ENCODE measurements at regions not wholly inside any gene's neighbourhood (a gene's known extent, or its start where the extent isn't known, plus 50 kb on each side); places are given as distances from the start of the nearest gene placed in this dataset.

GRCh38 chr11:42055606-42056005 lies 596.2 kb upstream of the LRRC4C start:
- no peak overlapping the region for H3K27ac ChIP-seq (ENCODE audit: low read depth in 1 of 3, low read length in 2 of 3)
- no peaks in the 10 kb centered on the region for H3K27me3 ChIP-seq (ENCODE audit: control insufficient read depth in 3 of 3, insufficient read depth in 3 of 3, low read length in 3 of 3)
- no peaks in the 10 kb centered on the region for H3K36me3 ChIP-seq (ENCODE audit: control insufficient read depth in 3 of 3, insufficient read depth in 2 of 3, low read depth in 1 of 3, low read length in 3 of 3)
- H3K4me1 ChIP-seq (ENCODE audit: control insufficient read depth in 3 of 3, insufficient read depth in 2 of 3, low read depth in 1 of 3, low read length in 2 of 3), result no peaks in the 10 kb centered on the region
- no peak overlapping the region for H3K4me3 ChIP-seq (ENCODE audit: low read depth in 1 of 3, low read length in 3 of 3)
- DNase-seq (no peak), FAIRE-seq (no peak)
- WGBS, 3 donors, result 66 to 100% (median 69%) methylated on average over 1 of the region's 1 CpG
- H3K9me3 ChIP-seq (ENCODE audit: control insufficient read depth in 2 of 2, insufficient read depth in 1 of 2, low read depth in 1 of 2, low read length in 1 of 2), result no peaks in the 10 kb centered on the region

DNA sequence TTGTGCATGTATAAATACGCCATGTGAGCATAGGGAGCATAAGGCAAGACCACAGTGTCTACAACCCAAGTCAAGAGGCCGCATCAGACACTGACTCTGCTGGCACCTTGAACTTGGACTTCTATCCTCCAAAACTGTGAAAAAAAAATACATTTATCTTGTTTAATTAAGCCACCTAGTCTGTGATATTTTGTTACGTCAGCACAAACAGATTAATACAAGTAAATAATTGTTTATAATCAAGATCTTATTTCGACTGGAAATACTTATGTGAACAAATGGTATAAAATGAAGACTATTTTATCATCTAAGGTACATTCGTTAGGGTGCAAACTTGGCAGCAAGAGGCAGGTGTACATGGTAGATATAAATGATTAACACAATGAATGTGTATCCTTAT lies 599.3 kb upstream of the LRRC4C start:
- no peak overlapping the region for H3K4me3 ChIP-seq (ENCODE audit: low read depth in 1 of 3, low read length in 3 of 3)
- no peaks in the 10 kb centered on the region for H3K9me3 ChIP-seq (ENCODE audit: control insufficient read depth in 2 of 2, insufficient read depth in 1 of 2, low read depth in 1 of 2, low read length in 1 of 2)
- H3K36me3 ChIP-seq (ENCODE audit: control insufficient read depth in 3 of 3, insufficient read depth in 2 of 3, low read depth in 1 of 3, low read length in 3 of 3), result no peaks in the 10 kb centered on the region
- FAIRE-seq, result no peak
- no peaks in the 10 kb centered on the region for H3K4me1 ChIP-seq (ENCODE audit: control insufficient read depth in 3 of 3, insufficient read depth in 2 of 3, low read depth in 1 of 3, low read length in 2 of 3)
- 75 to 85% (median 77%) methylated on average over 5 of the region's 5 CpGs for WGBS, 3 donors
- no peaks in the 10 kb centered on the region for H3K27me3 ChIP-seq (ENCODE audit: control insufficient read depth in 3 of 3, insufficient read depth in 3 of 3, low read length in 3 of 3)
- DNase-seq, result no peak
- H3K27ac ChIP-seq (ENCODE audit: low read depth in 1 of 3, low read length in 2 of 3), result no peak overlapping the region

- peaks cover 0 to 7% of the 10 kb centered on the region in 2 donors for H3K9me3 ChIP-seq (ENCODE audit: control insufficient read depth in 2 of 2, insufficient read depth in 1 of 2, low read depth in 1 of 2, low read length in 1 of 2)
- FAIRE-seq (peak; percentile 57), DNase-seq (no peak)
- H3K4me3 ChIP-seq (ENCODE audit: low read depth in 1 of 3, low read length in 3 of 3), result no peak overlapping the region
- H3K36me3 ChIP-seq (ENCODE audit: control insufficient read depth in 3 of 3, insufficient read depth in 2 of 3, low read depth in 1 of 3, low read length in 3 of 3), result no peaks in the 10 kb centered on the region
- H3K4me1 ChIP-seq (ENCODE audit: control insufficient read depth in 3 of 3, insufficient read depth in 2 of 3, low read depth in 1 of 3, low read length in 2 of 3), result no peaks in the 10 kb centered on the region
- no peak overlapping the region for H3K27ac ChIP-seq (ENCODE audit: low read depth in 1 of 3, low read length in 2 of 3)
- H3K27me3 ChIP-seq (ENCODE audit: control insufficient read depth in 3 of 3, insufficient read depth in 3 of 3, low read length in 3 of 3), result no peaks in the 10 kb centered on the region
These were observed 605.7 kb upstream of the LRRC4C start for GRCh38 chr11:42065199-42065598.

- 91 to 95% (median 91%) methylated on average over 15 of the region's 15 CpGs for WGBS, 3 donors
These were observed 606.7 kb upstream of the LRRC4C start for GRCh38 chr11:42066113-42066512.

DNA sequence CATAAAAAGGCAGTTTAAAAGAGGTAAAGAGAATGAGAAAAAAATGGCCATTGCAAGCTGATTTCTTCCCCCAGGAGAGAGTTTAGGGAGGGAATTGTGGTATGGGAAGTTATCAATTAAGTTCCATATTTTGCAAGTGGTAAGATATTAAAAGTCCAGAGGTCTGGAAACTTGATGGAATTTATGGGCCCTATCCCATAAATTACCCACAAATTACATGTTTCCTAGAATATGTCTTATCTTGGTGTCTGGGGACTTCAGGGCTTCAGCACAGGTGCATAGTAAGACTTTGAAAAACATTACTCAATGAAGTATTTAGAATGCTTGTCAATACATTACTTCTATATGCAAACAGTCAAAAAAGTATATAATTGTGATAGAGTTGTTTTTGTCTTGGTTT lies 614.9 kb upstream of the LRRC4C start:
- Histone ChIP-seq H3K27me3 (ENCODE audit: control insufficient read depth in 3 of 3, insufficient read depth in 3 of 3, low read length in 3 of 3) (no peaks in the 10 kb centered on the region), H3K4me1 (ENCODE audit: control insufficient read depth in 3 of 3, insufficient read depth in 2 of 3, low read depth in 1 of 3, low read length in 2 of 3) (peaks cover 0 to 8% (median 0%) of the 10 kb centered on the region in 3 donors), H3K9me3 (ENCODE audit: control insufficient read depth in 2 of 2, insufficient read depth in 1 of 2, low read depth in 1 of 2, low read length in 1 of 2) (no peaks in the 10 kb centered on the region), H3K36me3 (ENCODE audit: control insufficient read depth in 3 of 3, insufficient read depth in 2 of 3, low read depth in 1 of 3, low read length in 3 of 3) (no peaks in the 10 kb centered on the region), H3K27ac (ENCODE audit: low read depth in 1 of 3, low read length in 2 of 3) (peak overlapping the region in 1 of 3 donors; percentile 8), H3K4me3 (ENCODE audit: low read depth in 1 of 3, low read length in 3 of 3) (no peak overlapping the region)
- FAIRE-seq (no peak), DNase-seq (peak in 1 of 2 donors; percentile 67)

More at GRCh38 chr11:42066113-42066512, 606.7 kb upstream of the LRRC4C start:
- Histone ChIP-seq H3K9me3 (ENCODE audit: control insufficient read depth in 2 of 2, insufficient read depth in 1 of 2, low read depth in 1 of 2, low read length in 1 of 2) (peaks cover 0 to 7% of the 10 kb centered on the region in 2 donors), H3K27me3 (ENCODE audit: control insufficient read depth in 3 of 3, insufficient read depth in 3 of 3, low read length in 3 of 3) (no peaks in the 10 kb centered on the region), H3K27ac (ENCODE audit: low read depth in 1 of 3, low read length in 2 of 3) (no peak overlapping the region), H3K4me1 (ENCODE audit: control insufficient read depth in 3 of 3, insufficient read depth in 2 of 3, low read depth in 1 of 3, low read length in 2 of 3) (no peaks in the 10 kb centered on the region), H3K4me3 (ENCODE audit: low read depth in 1 of 3, low read length in 3 of 3) (no peak overlapping the region), H3K36me3 (ENCODE audit: control insufficient read depth in 3 of 3, insufficient read depth in 2 of 3, low read depth in 1 of 3, low read length in 3 of 3) (no peaks in the 10 kb centered on the region)
- DNase-seq (no peak), FAIRE-seq (no peak)

DNA sequence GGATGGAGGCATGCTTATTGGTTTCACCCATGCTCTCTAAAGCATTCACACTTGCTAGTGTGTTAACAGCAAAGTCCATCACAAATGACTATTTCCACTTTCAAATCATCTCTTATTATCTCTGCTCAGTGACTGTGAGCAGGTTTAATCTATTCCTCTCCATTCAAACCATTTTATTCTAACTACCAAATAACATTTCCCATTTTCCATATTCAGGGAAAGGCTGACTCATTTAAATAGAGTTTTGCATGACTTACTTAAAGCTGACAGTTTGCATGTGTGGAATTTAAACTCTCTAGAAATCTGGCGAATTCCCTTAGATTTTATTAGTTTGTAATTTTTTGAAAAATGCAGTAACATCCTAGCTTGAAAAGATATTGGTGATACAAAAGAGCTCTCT lies 615.7 kb upstream of the LRRC4C start:
- Histone ChIP-seq H3K27me3 (ENCODE audit: control insufficient read depth in 3 of 3, insufficient read depth in 3 of 3, low read length in 3 of 3) (no peaks in the 10 kb centered on the region), H3K4me1 (ENCODE audit: control insufficient read depth in 3 of 3, insufficient read depth in 2 of 3, low read depth in 1 of 3, low read length in 2 of 3) (peaks cover 0 to 8% (median 0%) of the 10 kb centered on the region in 3 donors), H3K36me3 (ENCODE audit: control insufficient read depth in 3 of 3, insufficient read depth in 2 of 3, low read depth in 1 of 3, low read length in 3 of 3) (no peaks in the 10 kb centered on the region), H3K4me3 (ENCODE audit: low read depth in 1 of 3, low read length in 3 of 3) (no peak overlapping the region), H3K27ac (ENCODE audit: low read depth in 1 of 3, low read length in 2 of 3) (peak overlapping the region in 1 of 3 donors; percentile 24), H3K9me3 (ENCODE audit: control insufficient read depth in 2 of 2, insufficient read depth in 1 of 2, low read depth in 1 of 2, low read length in 1 of 2) (no peaks in the 10 kb centered on the region)
- 76 to 89% (median 84%) methylated on average over 1 of the region's 1 CpG for WGBS, 3 donors
- DNase-seq, result peak in 1 of 2 donors; percentile 28
- no peak for FAIRE-seq

- FAIRE-seq (no peak), DNase-seq (no peak)
- Histone ChIP-seq H3K4me3 (ENCODE audit: low read depth in 1 of 3, low read length in 3 of 3) (no peak overlapping the region), H3K4me1 (ENCODE audit: control insufficient read depth in 3 of 3, insufficient read depth in 2 of 3, low read depth in 1 of 3, low read length in 2 of 3) (peaks cover 0 to 8% (median 0%) of the 10 kb centered on the region in 3 donors), H3K9me3 (ENCODE audit: control insufficient read depth in 2 of 2, insufficient read depth in 1 of 2, low read depth in 1 of 2, low read length in 1 of 2) (no peaks in the 10 kb centered on the region), H3K27ac (ENCODE audit: low read depth in 1 of 3, low read length in 2 of 3) (no peak overlapping the region), H3K36me3 (ENCODE audit: control insufficient read depth in 3 of 3, insufficient read depth in 2 of 3, low read depth in 1 of 3, low read length in 3 of 3) (no peaks in the 10 kb centered on the region), H3K27me3 (ENCODE audit: control insufficient read depth in 3 of 3, insufficient read depth in 3 of 3, low read length in 3 of 3) (no peaks in the 10 kb centered on the region)
- WGBS, 3 donors, result 73 to 87% (median 74%) methylated on average over 1 of the region's 1 CpG
These were observed 618.3 kb upstream of the LRRC4C start for GRCh38 chr11:42077794-42078193.

GRCh38 chr11:42085736-42086135 lies 626.3 kb upstream of the LRRC4C start:
- Histone ChIP-seq H3K36me3 (ENCODE audit: control insufficient read depth in 3 of 3, insufficient read depth in 2 of 3, low read depth in 1 of 3, low read length in 3 of 3) (no peaks in the 10 kb centered on the region), H3K27ac (ENCODE audit: low read depth in 1 of 3, low read length in 2 of 3) (no peak overlapping the region), H3K9me3 (ENCODE audit: control insufficient read depth in 2 of 2, insufficient read depth in 1 of 2, low read depth in 1 of 2, low read length in 1 of 2) (no peaks in the 10 kb centered on the region), H3K4me3 (ENCODE audit: low read depth in 1 of 3, low read length in 3 of 3) (no peak overlapping the region), H3K4me1 (ENCODE audit: control insufficient read depth in 3 of 3, insufficient read depth in 2 of 3, low read depth in 1 of 3, low read length in 2 of 3) (no peaks in the 10 kb centered on the region), H3K27me3 (ENCODE audit: control insufficient read depth in 3 of 3, insufficient read depth in 3 of 3, low read length in 3 of 3) (no peaks in the 10 kb centered on the region)
- WGBS, 3 donors, result 68 to 82% (median 74%) methylated on average over 4 of the region's 4 CpGs
- DNase-seq (no peak), FAIRE-seq (no peak)

GRCh38 chr11:42093541-42093940 lies 634.1 kb upstream of the LRRC4C start:
- H3K9me3 ChIP-seq (ENCODE audit: control insufficient read depth in 2 of 2, insufficient read depth in 1 of 2, low read depth in 1 of 2, low read length in 1 of 2), result peaks cover 0 to 12% of the 10 kb centered on the region in 2 donors
- FAIRE-seq, result no peak
- WGBS, 3 donors, result 72 to 78% (median 77%) methylated on average over 3 of the region's 3 CpGs
- H3K27ac ChIP-seq (ENCODE audit: low read depth in 1 of 3, low read length in 2 of 3), result no peak overlapping the region
- no peaks in the 10 kb centered on the region for H3K27me3 ChIP-seq (ENCODE audit: control insufficient read depth in 3 of 3, insufficient read depth in 3 of 3, low read length in 3 of 3)
- H3K4me1 ChIP-seq (ENCODE audit: control insufficient read depth in 3 of 3, insufficient read depth in 2 of 3, low read depth in 1 of 3, low read length in 2 of 3), result no peaks in the 10 kb centered on the region
- no peaks in the 10 kb centered on the region for H3K36me3 ChIP-seq (ENCODE audit: control insufficient read depth in 3 of 3, insufficient read depth in 2 of 3, low read depth in 1 of 3, low read length in 3 of 3)
- DNase-seq, result no peak
- no peak overlapping the region for H3K4me3 ChIP-seq (ENCODE audit: low read depth in 1 of 3, low read length in 3 of 3)
